ENCODE measurements at regions not wholly inside any gene's neighbourhood (a gene's known extent, or its start where the extent isn't known, plus 50 kb on each side); places are given as distances from the start of the nearest gene placed in this dataset.

GRCh38 chr12:61009192-61009591 lies 1251.0 kb upstream of the USP15 start (continued):
- no peak for TF ChIP-seq CTCF (IDR thresholded peaks at IDR 0.05; ENCODE audit: control extremely low read depth in 1 of 3, insufficient read depth in 1 of 3, low read depth in 1 of 3, low read length in 3 of 3)
